Liver (tissue), 3 donors: ENCODE measurements at regions not wholly inside any gene's neighbourhood (a gene's known extent, or its start where the extent isn't known, plus 50 kb on each side); places are given as distances from the start of the nearest gene placed in this dataset.

Experiments
- CTCF ChIP-seq: fragments of 150-350 bp; IDR thresholded peaks from 2 replicates; pipeline ENCODE4 v1.5.1; 2017; ENCODE audit warnings: improper control_type of control experiment, low read depth, low read length; ENCODE audit not compliant: missing input control
- TAF1 ChIP-seq: conservative IDR thresholded peaks from 2 replicates; pipeline ENCODE4 v1.6.1; 2016; ENCODE audit warnings: antibody characterized with exemption, mild to moderate bottlenecking
- YY1 ChIP-seq: IDR thresholded peaks from 2 replicates; pipeline ENCODE4 v1.6.1; 2016; ENCODE audit warnings: antibody characterized with exemption, mild to moderate bottlenecking
- TF ChIP-seq, protein P1 (sequence below): IDR thresholded peaks from 2 replicates; pipeline ENCODE4 v1.6.1; 2016; ENCODE audit warnings: antibody characterized with exemption, mild to moderate bottlenecking
- donor health status: healthy.
- donor health status: healthy.

DNA sequence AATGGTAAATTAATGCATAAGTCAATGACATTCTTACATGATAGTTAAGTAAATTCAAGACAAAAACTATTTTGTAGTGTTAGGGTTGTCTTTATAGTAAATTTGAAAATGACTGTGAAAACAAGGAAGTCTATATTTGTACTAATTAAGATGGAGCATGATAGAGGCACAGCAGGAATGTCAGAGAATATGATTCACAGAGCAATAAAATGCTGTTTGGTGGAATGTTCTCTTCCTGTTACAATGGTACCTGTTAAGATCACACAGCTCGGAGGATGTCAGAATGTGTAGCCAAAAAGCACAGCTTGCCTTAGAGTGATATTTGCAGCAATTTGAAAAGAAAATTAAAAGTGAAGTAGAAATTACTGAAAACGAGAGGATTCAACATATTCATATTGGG is 2339.7 kb upstream of the RAG2 start:
- TF ChIP-seq CTCF (no peak), YY1 (no peak), TAF1 (no peak)
- TF ChIP-seq, protein P1, sequence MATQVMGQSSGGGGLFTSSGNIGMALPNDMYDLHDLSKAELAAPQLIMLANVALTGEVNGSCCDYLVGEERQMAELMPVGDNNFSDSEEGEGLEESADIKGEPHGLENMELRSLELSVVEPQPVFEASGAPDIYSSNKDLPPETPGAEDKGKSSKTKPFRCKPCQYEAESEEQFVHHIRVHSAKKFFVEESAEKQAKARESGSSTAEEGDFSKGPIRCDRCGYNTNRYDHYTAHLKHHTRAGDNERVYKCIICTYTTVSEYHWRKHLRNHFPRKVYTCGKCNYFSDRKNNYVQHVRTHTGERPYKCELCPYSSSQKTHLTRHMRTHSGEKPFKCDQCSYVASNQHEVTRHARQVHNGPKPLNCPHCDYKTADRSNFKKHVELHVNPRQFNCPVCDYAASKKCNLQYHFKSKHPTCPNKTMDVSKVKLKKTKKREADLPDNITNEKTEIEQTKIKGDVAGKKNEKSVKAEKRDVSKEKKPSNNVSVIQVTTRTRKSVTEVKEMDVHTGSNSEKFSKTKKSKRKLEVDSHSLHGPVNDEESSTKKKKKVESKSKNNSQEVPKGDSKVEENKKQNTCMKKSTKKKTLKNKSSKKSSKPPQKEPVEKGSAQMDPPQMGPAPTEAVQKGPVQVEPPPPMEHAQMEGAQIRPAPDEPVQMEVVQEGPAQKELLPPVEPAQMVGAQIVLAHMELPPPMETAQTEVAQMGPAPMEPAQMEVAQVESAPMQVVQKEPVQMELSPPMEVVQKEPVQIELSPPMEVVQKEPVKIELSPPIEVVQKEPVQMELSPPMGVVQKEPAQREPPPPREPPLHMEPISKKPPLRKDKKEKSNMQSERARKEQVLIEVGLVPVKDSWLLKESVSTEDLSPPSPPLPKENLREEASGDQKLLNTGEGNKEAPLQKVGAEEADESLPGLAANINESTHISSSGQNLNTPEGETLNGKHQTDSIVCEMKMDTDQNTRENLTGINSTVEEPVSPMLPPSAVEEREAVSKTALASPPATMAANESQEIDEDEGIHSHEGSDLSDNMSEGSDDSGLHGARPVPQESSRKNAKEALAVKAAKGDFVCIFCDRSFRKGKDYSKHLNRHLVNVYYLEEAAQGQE: no peak
